ENCODE measurements at regions not wholly inside any gene's neighbourhood (a gene's known extent, or its start where the extent isn't known, plus 50 kb on each side); places are given as distances from the start of the nearest gene placed in this dataset.

DNA sequence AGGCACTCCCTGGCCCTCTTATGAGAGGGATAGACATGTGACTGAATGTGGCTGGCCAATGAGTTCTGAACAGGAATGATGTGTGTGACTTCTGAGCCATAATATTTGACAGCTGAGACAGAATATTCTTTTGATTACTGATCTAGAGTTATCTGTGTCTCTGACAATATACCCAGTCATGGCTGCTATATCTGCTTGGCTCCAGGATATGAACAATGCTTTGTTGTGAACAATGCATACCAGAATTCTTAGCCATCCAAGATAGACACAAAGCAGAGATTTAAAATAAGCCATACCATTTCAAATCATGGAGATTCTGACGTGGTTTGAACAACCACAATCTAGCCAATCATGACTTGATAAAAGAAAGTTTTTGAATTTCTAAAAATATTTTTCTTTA lies 840.3 kb upstream of the SEMA6A start:
- TF ChIP-seq, protein P1, sequence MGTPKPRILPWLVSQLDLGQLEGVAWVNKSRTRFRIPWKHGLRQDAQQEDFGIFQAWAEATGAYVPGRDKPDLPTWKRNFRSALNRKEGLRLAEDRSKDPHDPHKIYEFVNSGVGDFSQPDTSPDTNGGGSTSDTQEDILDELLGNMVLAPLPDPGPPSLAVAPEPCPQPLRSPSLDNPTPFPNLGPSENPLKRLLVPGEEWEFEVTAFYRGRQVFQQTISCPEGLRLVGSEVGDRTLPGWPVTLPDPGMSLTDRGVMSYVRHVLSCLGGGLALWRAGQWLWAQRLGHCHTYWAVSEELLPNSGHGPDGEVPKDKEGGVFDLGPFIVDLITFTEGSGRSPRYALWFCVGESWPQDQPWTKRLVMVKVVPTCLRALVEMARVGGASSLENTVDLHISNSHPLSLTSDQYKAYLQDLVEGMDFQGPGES (IDR thresholded peaks at IDR 0.05), result no peak
- TF ChIP-seq MXI1 (IDR thresholded peaks at IDR 0.05; ENCODE audit: low read depth, low read length) (no peak), CHD2 (IDR thresholded peaks at IDR 0.05; ENCODE audit: borderline replicate concordance, low read depth, low read length) (no peak), POLR2A (IDR thresholded peaks at IDR 0.05; ENCODE audit: low read depth, low read length) (no peak), ZNF274 (IDR thresholded peaks at IDR 0.05; ENCODE audit: insufficient read depth, insufficient read length) (no peak), PML (IDR thresholded peaks at IDR 0.05; ENCODE audit: low read length) (no peak), RAD21 (IDR thresholded peaks at IDR 0.05; ENCODE audit: insufficient read depth, low read depth, low read length) (no peak)
- TF ChIP-seq, protein P2, sequence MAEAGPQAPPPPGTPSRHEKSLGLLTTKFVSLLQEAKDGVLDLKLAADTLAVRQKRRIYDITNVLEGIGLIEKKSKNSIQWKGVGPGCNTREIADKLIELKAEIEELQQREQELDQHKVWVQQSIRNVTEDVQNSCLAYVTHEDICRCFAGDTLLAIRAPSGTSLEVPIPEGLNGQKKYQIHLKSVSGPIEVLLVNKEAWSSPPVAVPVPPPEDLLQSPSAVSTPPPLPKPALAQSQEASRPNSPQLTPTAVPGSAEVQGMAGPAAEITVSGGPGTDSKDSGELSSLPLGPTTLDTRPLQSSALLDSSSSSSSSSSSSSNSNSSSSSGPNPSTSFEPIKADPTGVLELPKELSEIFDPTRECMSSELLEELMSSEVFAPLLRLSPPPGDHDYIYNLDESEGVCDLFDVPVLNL (IDR thresholded peaks at IDR 0.05; ENCODE audit: low read depth, low read length), result no peak

Data from GM12878 (cell line).